HL-60 (cell line): ENCODE measurements at regions not wholly inside any gene's neighbourhood (a gene's known extent, or its start where the extent isn't known, plus 50 kb on each side); places are given as distances from the start of the nearest gene placed in this dataset.

ENCODE experiments used
- DNase-seq, 2 experiments: peaks; one replicate each; pipeline ENCODE4 v3.0.0-alpha.2; 2010 to 2020; ENCODE audit warnings: low read depth in 1 of 2, low spot score in 1 of 2
- H3K27ac ChIP-seq: fragments of 250-450 bp; sonication (Bioruptor Pico); replicated peaks from 2 replicates; pipeline ENCODE4 v1.5.1; 2020; ENCODE audit warnings: mild to moderate bottlenecking, moderate library complexity
- H3K27me3 ChIP-seq: fragments of 250-450 bp; sonication (Bioruptor Pico); 2 replicates; pipeline ENCODE4 v1.5.1; 2021; ENCODE audit warnings: mild to moderate bottlenecking, moderate library complexity; ENCODE audit not compliant: insufficient read depth, poor library complexity, severe bottlenecking
- H3K4me3 ChIP-seq: replicated peaks from 2 replicates; pipeline ENCODE4 v1.5.1; 2011; ENCODE audit warnings: mild to moderate bottlenecking, control low read depth, low read length; ENCODE audit not compliant: insufficient read depth
- GABPA ChIP-seq: IDR thresholded peaks from 2 replicates; pipeline ENCODE4 v1.6.1; 2012; ENCODE audit warnings: low read depth
- POLR2AphosphoS5 ChIP-seq: IDR thresholded peaks from 2 replicates; pipeline ENCODE4 v1.6.1; 2012; ENCODE audit warnings: low read depth
- SPI1 ChIP-seq: IDR thresholded peaks from 2 replicates; pipeline ENCODE4 v1.6.1; 2012; ENCODE audit warnings: low read depth, mild to moderate bottlenecking, borderline replicate concordance
- TF ChIP-seq, protein P1 (sequence below): IDR thresholded peaks from one replicate; pipeline ENCODE4 v1.5.1; 2011; ENCODE audit warnings: low read length, control low read depth, inconsistent platforms; ENCODE audit not compliant: insufficient read depth
- TF ChIP-seq, protein P2 (sequence below): IDR thresholded peaks from 2 replicates; pipeline ENCODE4 v1.6.1; 2012; ENCODE audit warnings: low read depth; ENCODE audit not compliant: insufficient replicate concordance

DNA sequence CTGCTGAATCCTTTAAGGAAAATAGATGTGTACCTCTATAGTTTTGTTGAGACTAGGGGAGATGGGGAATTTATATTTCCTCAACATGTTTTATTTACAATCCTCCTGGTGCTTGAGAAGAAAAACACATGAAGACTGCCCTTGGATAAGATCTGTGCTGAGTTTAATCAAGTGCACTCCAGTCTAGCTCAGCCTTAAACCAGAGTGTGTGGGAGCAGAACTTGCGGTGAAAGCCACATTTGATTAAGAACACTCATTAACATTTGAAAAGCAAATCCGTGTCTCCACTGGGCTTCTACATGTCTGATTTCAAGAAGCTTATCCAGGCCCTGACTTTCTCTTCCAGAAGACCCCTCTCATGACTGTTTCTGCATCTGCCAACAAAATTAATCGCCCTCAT, 84.8 kb upstream of the ITGA6 start:
- no peak overlapping the region for H3K27ac ChIP-seq
- no peak for DNase-seq
- TF ChIP-seq, protein P1, sequence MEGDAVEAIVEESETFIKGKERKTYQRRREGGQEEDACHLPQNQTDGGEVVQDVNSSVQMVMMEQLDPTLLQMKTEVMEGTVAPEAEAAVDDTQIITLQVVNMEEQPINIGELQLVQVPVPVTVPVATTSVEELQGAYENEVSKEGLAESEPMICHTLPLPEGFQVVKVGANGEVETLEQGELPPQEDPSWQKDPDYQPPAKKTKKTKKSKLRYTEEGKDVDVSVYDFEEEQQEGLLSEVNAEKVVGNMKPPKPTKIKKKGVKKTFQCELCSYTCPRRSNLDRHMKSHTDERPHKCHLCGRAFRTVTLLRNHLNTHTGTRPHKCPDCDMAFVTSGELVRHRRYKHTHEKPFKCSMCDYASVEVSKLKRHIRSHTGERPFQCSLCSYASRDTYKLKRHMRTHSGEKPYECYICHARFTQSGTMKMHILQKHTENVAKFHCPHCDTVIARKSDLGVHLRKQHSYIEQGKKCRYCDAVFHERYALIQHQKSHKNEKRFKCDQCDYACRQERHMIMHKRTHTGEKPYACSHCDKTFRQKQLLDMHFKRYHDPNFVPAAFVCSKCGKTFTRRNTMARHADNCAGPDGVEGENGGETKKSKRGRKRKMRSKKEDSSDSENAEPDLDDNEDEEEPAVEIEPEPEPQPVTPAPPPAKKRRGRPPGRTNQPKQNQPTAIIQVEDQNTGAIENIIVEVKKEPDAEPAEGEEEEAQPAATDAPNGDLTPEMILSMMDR = no peak
- TF ChIP-seq, protein P2, sequence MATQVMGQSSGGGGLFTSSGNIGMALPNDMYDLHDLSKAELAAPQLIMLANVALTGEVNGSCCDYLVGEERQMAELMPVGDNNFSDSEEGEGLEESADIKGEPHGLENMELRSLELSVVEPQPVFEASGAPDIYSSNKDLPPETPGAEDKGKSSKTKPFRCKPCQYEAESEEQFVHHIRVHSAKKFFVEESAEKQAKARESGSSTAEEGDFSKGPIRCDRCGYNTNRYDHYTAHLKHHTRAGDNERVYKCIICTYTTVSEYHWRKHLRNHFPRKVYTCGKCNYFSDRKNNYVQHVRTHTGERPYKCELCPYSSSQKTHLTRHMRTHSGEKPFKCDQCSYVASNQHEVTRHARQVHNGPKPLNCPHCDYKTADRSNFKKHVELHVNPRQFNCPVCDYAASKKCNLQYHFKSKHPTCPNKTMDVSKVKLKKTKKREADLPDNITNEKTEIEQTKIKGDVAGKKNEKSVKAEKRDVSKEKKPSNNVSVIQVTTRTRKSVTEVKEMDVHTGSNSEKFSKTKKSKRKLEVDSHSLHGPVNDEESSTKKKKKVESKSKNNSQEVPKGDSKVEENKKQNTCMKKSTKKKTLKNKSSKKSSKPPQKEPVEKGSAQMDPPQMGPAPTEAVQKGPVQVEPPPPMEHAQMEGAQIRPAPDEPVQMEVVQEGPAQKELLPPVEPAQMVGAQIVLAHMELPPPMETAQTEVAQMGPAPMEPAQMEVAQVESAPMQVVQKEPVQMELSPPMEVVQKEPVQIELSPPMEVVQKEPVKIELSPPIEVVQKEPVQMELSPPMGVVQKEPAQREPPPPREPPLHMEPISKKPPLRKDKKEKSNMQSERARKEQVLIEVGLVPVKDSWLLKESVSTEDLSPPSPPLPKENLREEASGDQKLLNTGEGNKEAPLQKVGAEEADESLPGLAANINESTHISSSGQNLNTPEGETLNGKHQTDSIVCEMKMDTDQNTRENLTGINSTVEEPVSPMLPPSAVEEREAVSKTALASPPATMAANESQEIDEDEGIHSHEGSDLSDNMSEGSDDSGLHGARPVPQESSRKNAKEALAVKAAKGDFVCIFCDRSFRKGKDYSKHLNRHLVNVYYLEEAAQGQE = no peak
- TF ChIP-seq SPI1 (no peak), GABPA (no peak), POLR2AphosphoS5 (no peak)

DNA sequence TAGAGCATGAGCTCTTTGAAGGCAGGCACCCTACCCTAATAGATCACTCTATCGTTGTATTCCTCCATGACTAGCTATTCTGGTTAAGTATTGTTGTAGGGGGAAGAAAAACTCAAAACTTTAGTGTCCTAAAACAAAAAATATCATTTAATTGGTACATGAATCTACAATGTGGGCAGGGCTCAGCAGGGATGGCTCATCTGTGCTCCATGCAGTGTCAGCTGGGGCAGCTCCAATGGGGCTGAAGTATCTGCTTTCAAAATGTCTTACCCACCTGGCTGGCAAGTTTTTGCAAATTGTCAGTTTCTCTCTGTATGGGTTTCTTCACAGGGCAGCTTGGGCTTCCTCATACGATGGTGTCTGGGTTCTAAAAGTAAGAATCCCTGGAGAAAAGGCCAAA, 83.2 kb upstream of the ITGA6 start:
- DNase-seq = no peak
- no peak for TF ChIP-seq SPI1
- no peak for TF ChIP-seq GABPA
- TF ChIP-seq, protein P1 = no peak
- TF ChIP-seq POLR2AphosphoS5 = no peak
- TF ChIP-seq, protein P2 = no peak
- Histone ChIP-seq H3K27me3 (no peaks in the 10 kb centered on the region), H3K27ac (no peak overlapping the region), H3K4me3 (no peak overlapping the region)

More for the DNA sequence above, 84.8 kb upstream of the ITGA6 start:
- Histone ChIP-seq H3K27me3 (no peaks in the 10 kb centered on the region), H3K4me3 (no peak overlapping the region)

DNA sequence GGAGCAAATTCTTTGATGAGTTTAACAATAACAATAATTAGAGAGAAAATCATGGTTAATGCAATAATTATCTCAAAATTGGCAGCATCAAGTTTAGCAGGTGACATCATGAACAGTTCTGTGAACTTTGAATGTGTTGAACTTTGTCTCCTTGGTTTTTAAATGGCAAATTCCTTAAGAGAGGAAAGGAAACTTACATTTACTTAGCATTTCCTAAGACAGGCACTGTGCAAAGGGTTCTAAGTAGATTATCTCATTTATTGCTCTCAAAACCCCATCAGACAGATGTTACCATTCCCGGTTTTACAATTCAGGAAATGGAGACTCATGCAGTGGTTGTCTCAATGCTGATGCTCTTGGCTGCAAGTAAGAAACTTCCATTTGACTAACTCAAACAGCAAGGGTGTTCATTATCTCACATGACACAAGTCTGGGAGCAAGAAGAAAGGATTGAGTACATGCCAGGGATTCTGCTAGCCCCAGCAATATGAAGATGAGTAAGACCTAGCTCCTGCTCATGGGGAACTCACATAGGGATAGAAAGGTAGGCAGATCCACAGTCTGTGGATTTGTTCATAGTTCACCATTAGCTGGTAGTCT, 81.3 kb upstream of the ITGA6 start:
- no peak overlapping the region for H3K4me3 ChIP-seq
- TF ChIP-seq SPI1 = no peak
- TF ChIP-seq GABPA = no peak
- TF ChIP-seq, protein P2 = no peak
- TF ChIP-seq, protein P1 = no peak
- H3K27ac ChIP-seq = no peak overlapping the region
- no peak for DNase-seq
- no peaks in the 10 kb centered on the region for H3K27me3 ChIP-seq
